ENCODE measurements at regions not wholly inside any gene's neighbourhood (a gene's known extent, or its start where the extent isn't known, plus 50 kb on each side); places are given as distances from the start of the nearest gene placed in this dataset.
A peak's percentile ranks its signal among the peaks of the same experiment; 100 is the strongest.
"Not testable (repeated sequence)": the region's sequence is repeated elsewhere in the genome, so short reads cannot be mapped to it uniquely, and the experiment has no call there.

GRCh38 chr1:148432318-148432717 lies 50.8 kb downstream of the PPIAL4G start:
- not testable (repeated sequence) for DNase-seq

- not testable (repeated sequence) for DNase-seq
These were observed 53.2 kb downstream of the PPIAL4G start for GRCh38 chr1:148429856-148430255.

- not testable (repeated sequence) for DNase-seq
These were observed 56.0 kb downstream of the PPIAL4G start for GRCh38 chr1:148426940-148427611.

- DNase-seq, result not testable (repeated sequence)
These were observed 56.7 kb downstream of the PPIAL4G start for GRCh38 chr1:148426385-148426784.

- DNase-seq, result not testable (repeated sequence)
These were observed 58.7 kb downstream of the PPIAL4G start for GRCh38 chr1:148424143-148425003.

GRCh38 chr1:148422921-148423320 lies 60.2 kb downstream of the PPIAL4G start:
- DNase-seq, result not testable (repeated sequence)

- DNase-seq, result not testable (repeated sequence)
These were observed 65.9 kb downstream of the PPIAL4G start for GRCh38 chr1:148417241-148417640.

GRCh38 chr1:148413385-148413784 lies 69.7 kb downstream of the PPIAL4G start:
- DNase-seq, result not testable (repeated sequence)

- not testable (repeated sequence) for DNase-seq
These were observed 78.1 kb downstream of the PPIAL4G start for GRCh38 chr1:148404786-148405568.

- not testable (repeated sequence) for DNase-seq
These were observed 79.2 kb downstream of the PPIAL4G start for GRCh38 chr1:148403925-148404324.

- DNase-seq, result not testable (repeated sequence)
These were observed 80.0 kb downstream of the PPIAL4G start for GRCh38 chr1:148403085-148403456.

- DNase-seq, result peak; percentile 79 to 81
These were observed 80.7 kb downstream of the PPIAL4G start for GRCh38 chr1:148402152-148403084.

GRCh38 chr1:148397516-148397915 lies 85.6 kb downstream of the PPIAL4G start:
- DNase-seq, result not testable (repeated sequence)

GRCh38 chr1:148392505-148392904 lies 90.6 kb downstream of the PPIAL4G start:
- not testable (repeated sequence) for DNase-seq

GRCh38 chr1:148391323-148391722 lies 91.8 kb downstream of the PPIAL4G start:
- not testable (repeated sequence) for DNase-seq

- no peak for DNase-seq
These were observed 94.1 kb downstream of the PPIAL4G start for GRCh38 chr1:148389027-148389339.

GRCh38 chr1:148388260-148389026 lies 94.7 kb downstream of the PPIAL4G start:
- DNase-seq, result peak; percentile 89 to 91

- not testable (repeated sequence) for DNase-seq
These were observed 95.2 kb downstream of the PPIAL4G start for GRCh38 chr1:148387949-148388259.

- not testable (repeated sequence) for DNase-seq
These were observed 95.8 kb downstream of the PPIAL4G start for GRCh38 chr1:148387122-148387948.

GRCh38 chr1:148386617-148387016 lies 96.5 kb downstream of the PPIAL4G start:
- DNase-seq, result no peak

- not testable (repeated sequence) for DNase-seq
These were observed 97.1 kb downstream of the PPIAL4G start for GRCh38 chr1:148386031-148386398.

All from NCI-H1930 (cell line).